Renal cortex interstitium (tissue), 11 donors: ENCODE measurements at regions not wholly inside any gene's neighbourhood (a gene's known extent, or its start where the extent isn't known, plus 50 kb on each side); places are given as distances from the start of the nearest gene placed in this dataset.

Experiments used
- DNase-seq, 11 donors: peaks; one replicate each; pipeline ENCODE4 v3.0.0-alpha.2; 2013; ENCODE audit warnings: low read depth in 9 of 11, low spot score in 4 of 11; ENCODE audit errors: extremely low read depth in 1 of 11

DNA sequence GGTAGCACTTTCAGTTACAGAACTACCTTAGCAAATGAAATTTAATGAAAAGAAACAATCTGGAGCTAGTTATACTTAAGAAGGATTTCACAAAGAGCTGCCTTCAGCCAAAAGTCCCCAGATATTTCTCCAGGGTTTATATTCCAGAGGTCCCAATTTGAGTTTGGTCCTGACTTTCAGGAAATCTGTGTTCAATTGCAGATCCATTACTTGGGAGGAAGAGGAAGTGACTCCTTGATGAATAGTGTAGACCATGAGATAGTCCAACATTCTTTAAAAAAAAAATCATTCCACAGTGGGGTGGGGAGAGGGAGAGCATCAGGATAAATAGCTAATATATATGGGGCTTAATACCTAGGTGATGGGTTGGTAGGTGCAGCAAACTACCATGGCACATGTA is 117.6 kb upstream of the ARHGAP20 start:
- no peak for DNase-seq

DNA sequence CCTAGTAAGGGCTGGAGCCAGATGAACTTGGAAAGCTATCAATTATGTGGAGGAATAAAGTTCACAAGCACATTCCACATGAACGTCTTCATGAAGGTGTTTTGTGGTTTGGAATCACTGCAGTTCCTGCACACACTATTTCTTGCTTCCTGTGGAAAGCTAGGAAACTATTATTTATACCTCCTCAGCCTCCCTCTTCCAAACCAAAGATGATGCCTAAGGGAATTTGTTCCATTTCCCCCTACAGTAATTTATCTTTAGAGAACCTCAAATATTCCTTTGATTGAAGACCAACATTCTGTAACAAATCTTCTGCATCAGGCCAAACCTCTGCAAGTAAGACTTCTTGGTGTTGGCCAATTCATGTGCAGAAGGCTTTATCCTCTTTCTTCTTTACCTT is 115.8 kb upstream of the ARHGAP20 start:
- DNase-seq, result no peak

DNA sequence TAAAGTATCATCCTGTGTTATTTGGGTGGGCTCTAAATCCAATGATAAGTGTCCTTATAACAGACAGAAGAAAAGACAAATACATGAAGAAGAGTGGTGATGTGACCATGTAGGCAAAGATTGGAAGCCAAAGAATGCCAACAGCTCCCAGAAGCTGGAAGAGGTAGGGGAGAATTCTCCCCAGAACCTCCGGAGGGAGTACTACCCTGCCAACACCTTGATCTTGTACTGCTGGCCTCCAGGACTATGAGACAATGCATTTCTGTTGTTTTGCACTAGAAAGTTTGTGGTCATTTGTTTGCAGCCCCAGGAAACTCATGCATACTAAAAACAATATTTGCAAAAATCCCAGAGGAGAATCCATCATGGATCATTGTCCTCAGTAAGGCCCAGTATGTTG is 115.0 kb upstream of the ARHGAP20 start:
- DNase-seq, result no peak

DNA sequence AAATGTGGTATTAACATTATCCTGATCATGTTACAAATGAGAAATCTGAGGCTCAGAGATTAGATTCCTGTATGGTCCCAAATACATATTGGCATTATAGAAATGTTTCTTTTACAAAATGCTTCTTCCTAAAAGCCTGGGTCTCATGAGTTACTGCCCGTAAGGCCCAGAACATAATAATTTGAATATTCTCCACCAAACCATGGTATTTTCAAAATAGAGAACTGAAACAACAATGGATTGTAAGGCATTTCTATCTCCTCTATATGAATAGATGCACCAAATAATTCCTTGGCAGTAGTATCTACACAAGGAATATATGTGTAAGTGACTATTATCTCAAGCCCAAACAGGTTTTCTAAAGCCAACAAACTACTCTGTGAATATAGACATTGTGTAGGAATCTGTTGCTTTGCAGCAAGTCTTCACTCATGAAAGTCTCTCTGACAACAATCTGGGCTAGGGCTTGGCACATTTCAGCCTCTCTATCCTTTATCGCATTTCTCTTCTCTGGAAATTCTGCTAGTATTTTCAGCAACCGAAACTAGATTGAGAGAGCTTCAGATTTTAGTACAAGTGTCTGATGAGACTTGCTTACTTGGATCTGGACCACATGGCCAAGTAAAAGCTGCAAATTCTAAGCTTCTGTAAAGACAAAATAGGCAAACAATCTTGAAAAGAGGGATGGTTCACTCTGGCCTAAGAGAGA is 112.8 kb upstream of the ARHGAP20 start:
- DNase-seq, result no peak

DNA sequence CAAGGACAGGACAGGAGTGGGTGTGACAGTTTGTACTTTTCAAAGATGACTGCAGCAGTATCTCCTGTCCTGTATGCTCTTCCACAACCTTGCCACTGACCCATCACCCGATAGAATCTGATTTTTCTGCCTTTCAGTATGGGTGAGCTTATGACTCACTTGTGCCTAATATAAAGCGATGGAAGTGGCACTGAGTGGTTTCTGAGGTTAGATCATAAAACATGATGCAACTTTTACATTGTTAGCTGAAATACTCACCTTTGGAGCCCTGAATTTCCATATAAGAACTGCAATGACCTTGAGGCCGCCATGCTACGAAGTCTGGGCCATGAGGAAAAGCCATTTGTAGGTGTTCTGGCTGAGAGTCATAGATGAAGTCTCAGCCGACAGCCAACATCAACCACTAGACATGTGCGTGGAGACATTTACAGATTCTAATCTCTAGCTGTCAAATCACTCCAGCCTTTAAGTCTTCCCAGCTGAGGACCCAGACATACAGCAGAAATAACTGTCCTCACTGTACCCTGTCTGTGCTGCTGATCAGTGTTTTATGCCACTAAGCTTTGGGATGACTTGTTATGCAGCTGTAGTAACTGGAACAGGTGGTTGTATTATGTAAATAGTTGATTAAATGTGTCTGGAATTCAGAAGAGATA is 105.9 kb upstream of the ARHGAP20 start:
- DNase-seq, result no peak

DNA sequence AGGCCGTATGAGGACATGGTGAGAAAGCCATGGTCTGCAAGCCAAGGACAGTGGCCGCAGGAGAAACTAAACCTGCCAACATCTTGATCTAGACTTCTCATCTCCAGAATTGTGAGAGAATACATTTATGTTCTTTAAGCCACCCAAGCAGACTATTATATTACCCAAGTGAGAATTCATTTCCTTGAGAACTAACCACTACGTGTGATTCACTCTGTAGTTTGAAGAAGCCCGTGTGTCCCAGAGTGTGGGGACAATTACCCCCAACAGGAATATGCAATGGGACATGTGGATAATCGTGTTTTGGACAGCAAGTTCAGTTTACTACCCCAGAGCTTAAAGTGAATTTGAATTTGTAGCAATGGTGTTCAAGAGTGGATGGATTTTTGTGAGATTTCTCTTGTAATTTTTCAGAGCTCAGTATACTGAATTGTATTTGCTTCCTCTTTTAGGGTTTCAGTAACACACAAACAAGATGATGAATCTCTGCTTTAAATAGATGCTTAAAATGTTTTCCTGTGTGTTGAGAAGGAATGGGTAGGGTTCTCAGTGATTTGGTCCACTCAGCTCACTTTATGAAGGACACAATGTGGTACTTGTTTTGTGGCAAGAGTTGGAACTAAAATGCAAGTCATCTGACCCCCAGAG is 100.0 kb upstream of the ARHGAP20 start:
- no peak for DNase-seq

DNA sequence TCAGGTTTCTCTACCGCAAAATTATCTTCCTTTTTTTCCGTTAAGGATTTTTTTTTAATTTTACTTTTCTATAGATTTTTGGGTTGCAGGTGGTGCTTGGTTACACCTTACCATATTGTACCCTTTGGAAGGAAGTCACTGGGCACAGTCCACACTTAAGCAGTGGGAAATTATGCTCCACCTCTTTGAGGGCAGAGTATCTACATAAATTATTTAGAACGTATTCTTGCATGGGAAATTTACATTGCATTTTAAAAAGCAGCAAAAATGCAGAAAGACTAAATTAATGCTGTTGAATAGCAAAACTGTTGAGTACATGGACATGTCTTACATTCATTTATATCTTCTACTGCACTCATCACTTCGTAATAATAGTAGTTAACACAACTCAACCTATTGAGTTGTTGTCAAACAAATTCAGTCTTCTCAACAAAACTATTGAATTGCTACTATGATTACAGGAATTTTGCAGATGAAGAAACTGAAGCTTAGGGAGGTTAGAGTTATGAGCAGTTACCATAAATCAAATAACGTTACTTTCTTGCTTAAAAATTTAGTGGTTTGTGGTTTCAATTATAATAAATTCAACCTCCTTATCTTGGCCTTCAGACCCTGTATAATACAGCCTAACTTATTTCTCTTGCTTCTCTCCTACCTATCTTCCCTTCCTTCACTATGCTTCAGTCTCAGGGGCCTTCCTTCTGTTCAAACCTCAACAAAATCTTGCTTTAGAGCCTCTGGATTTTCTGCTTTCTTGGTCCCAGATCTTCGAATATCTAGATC is 97.4 kb upstream of the ARHGAP20 start:
- DNase-seq, result no peak

DNA sequence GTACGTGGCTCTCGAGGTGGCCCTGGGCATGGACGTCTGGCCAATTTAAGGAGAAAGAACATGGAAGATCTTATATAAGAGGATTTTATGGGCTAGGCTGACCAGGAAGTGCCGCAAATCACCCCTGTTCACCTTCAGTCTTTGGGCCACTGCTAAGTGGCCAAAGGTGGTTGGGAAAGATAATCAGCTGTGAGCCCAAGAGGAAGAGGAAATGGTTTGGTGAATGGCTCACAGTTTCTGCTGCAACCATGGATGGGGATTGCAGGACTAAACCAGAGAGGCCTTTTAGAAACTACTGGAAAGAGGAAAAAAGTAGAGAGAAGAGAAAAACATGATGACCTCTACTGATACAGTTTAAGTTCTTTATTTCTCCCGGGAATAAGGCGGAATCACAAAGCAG is 96.0 kb upstream of the ARHGAP20 start:
- DNase-seq, result no peak

DNA sequence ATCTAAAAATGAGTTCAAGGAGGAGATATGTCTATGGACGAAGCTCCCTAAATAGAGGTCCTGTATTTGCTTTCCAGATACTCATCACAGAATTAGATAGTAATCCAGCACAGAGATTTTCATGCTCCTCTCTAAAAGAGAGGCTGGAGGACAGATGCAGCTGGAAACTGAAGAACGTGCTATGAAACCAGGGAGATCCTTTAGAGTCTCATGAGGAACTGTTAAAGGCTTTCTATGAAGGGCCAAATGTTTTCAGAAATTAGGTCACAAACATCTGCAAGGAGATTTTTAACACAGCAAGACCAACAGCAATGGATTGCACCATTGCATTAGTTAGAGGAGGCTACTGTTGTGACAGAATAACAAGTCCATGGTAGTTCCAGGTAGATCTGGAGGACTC is 95.6 kb upstream of the ARHGAP20 start:
- DNase-seq, result no peak

DNA sequence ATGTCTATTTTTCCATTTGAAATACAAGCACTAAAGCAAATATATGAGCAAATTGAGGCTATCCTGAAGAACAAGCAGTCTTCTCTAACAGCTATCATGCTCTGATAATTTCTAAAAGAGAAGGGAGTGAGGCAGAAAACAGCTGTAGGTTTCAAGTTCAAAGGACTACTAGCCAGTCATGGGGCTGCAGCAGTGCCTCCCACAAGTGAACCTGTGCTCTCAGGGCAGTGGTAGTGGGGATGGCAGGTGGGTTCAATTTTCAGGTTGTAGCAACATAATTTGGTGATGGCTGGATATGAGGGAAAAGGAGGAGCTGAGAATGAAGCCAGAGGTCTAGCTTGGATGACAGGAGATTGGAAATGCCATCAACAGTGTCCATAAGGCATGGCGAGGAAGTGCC is 93.5 kb upstream of the ARHGAP20 start:
- peak in 5 of 11 donors; percentile 6 to 19 (median 11) for DNase-seq

DNA sequence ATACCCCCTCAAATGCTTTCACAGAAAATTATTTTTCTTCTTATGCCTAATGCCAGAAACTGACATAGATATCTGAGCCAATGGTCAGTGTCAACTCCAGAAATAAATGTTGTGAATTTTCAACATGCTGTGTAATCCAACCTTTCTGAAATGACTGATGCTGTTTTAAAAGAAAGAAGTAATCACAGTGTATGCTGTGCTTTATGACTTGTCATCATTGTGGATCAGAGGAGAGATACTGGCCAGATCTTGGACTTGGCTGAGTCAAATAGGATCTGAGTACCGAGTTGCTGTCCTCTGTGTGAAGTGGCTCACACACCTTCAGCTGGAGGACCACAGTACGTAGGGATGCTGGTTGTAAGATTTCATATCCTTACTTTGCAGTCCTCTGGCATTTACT is 89.9 kb upstream of the ARHGAP20 start:
- DNase-seq, result no peak

DNA sequence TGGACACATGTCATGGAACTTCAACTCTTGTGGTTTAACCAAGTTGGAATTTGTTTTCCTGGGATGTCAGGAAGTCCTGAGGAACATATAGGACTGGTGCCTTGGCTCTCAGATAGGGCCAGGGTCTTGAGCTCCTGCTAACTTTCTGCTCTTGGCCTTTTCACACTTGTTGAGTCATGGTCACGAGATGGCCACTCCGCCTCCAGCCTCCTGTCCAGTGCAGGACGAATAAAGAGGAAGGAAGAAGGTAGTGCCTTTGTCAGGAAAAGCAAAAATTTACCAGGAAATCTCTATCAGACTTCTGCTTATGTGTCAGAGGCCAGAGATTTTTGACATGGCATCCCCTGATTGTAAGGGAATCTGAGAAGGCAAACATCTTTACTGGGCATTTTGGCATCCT is 89.1 kb upstream of the ARHGAP20 start:
- no peak for DNase-seq

DNA sequence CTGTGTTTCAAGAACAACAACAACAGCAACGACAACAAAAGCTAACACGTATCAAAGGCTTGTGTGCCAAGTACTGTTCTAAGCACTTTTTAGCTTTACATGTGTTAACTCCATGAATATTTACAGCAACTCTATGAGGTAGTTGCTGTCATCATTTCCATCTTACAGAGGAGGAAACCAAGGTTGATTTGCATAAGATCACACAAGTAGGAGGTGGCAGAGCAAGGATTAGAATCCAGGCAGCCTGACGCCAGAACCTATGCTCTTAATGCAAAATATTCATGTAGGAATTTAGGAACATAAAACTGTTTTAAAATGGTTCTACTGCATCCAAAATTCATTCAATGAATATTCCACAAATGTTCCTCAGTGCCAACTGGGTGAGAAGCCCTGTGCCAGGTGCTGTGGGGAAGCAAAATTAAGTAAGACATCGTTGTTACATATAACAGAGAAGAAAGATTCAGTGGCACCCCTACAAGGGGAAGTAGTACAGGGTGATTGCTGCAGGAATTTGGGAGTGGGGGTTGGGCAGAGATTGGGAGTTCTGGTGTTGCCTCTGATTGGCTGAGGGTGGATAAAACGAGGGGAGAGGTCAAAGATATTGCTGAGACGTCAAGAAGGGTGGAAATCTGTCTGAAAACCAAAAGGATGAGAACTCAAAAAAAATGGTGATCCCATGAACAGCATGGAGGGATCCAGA is 86.1 kb upstream of the ARHGAP20 start:
- DNase-seq, result no peak

DNA sequence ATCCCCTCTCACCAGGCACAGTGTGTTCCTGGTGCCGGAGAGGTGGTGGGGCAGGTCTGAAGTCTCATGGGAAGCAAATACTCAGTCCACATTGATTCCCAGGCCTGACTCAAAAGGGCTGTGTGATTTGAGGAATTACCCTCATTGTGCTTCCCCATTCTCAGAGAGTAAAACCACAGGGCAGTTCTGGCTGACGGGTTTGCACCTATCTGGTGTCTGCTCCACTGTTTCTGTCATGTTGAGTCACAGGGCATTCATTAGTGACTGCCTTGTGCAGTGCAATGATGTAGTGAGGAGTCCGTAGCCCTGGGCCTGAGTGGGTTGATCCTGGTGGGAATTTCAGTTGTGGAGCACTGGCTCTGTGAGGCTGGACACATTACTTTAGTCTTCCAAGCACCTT is 85.2 kb upstream of the ARHGAP20 start:
- DNase-seq, result no peak

DNA sequence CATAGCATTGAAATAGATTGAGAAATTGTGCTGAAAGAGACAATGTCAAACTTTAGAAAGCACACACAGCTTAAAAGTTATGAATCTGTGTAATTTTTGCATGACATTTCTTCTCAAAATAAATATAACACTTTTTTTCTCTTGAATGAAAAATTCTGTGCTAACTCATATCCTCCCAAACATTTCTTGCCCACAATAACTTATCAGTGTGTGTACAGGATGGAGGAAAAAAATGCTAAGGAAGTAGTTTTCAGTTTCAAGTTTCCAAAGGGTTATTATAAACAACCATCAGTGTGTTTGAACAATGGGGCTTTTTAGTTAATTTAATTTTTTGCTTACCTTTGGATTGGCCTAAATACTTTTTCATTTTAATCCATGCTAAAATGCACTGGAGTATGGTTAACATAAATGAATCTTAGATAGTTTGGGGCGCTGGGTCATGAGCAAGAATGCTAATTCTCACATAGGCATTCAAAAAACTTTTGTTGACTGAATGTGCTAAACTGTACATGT is 82.9 kb upstream of the ARHGAP20 start:
- no peak for DNase-seq

DNA sequence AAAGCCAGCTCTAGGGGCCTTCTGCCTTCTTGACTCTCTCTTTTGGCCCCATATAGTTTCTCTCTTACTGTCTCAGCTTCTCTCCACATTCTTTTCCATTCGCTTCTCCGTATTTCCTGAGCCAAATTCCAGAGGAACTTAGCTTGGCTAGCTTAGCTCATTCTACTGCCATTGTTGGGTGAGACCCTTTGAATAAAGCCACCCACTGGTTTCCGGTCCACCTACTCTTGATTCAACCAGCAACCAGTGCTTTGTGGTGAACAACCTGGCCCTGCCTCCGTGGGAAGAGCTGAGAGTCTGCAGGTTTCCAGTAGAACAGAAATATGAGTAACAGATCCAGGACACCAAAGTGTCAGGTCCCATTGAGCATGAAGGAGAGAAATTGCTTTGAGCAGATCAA is 81.3 kb upstream of the ARHGAP20 start:
- DNase-seq, result no peak

DNA sequence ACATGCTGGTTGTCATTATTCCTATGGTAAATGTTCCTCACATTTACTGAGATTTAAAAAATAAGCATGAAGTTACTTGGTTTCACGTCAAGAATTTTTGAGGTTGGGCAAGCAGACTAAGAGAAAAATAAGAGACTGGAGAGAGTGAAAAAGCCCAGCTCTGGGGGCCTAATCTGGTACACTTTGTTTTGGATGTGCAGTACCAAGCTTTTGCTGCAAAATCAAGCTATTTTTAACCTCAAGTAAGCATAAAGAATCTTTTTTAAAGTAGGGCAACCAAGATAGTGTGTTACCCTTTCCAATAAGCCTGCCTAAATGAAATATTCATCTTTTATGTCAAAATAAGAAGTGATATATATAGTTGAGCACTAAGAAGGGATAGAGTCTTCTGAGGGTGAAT is 79.4 kb upstream of the ARHGAP20 start:
- DNase-seq, result no peak

DNA sequence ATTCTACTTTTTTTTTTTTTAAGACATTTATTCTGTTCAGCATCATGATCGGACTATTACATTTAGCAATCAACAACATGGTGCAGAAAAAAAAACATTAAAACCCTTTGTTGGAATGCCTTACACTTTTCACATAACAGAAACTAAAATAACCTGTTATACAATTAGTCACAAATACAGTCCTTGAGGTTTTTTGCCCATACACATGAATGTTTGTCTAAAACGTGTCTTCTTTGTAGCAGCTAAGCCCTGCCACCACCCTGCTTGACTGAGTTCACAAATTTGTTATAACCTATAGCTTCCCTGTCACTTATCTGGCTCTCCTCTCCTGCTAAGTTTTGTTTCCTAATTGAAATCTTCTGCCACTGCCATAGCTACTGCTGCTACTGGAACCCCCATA is 75.4 kb upstream of the ARHGAP20 start:
- no peak for DNase-seq

DNA sequence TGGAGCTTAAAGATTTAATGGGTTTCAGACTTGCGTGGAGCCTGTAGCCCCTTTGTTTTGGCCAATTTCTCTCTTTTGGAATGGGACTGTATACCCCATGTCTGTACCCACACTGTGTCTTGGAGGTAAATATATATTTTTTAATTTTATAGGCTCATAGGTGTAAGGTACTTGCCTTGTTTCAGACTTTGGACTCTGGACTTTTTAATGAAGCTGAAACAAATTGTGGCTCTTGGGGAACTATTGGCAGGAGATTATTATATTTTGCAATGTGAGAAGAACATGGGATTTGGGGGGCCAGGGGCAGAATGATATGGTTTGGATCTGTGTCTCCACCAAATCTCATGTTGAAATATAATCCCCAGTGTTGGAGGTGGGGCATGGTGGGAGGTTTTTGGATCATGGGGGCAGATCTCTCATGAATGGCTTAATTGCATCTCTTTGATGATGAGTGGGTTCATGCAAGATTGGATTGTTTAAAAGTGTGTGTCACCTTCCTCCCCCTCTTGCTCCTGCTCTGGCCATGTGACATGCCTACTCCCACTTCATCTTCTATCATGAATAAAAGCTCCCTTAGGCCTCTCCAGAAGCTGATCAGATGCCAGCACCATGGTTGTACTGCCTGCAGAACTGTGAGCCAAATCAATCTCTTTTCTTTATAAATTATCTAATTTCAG is 74.1 kb upstream of the ARHGAP20 start:
- no peak for DNase-seq
